Esophagus squamous epithelium (tissue), 4 donors: ENCODE measurements at regions not wholly inside any gene's neighbourhood (a gene's known extent, or its start where the extent isn't known, plus 50 kb on each side); places are given as distances from the start of the nearest gene placed in this dataset.

Experiments used
- CTCF ChIP-seq, 6 experiments: fragments of 450-650 bp in 4 of 6; fragments of 200-600 bp in 2 of 6; sonication (generic) in 2 of 6; IDR thresholded peaks; one replicate each; pipeline ENCODE4 v1.5.1; 2016 to 2019; ENCODE audit warnings: antibody characterized with exemption in 6 of 6, mild to moderate bottlenecking in 4 of 6, moderate library complexity in 4 of 6
- POLR2A ChIP-seq, 4 donors: fragments of 450-650 bp; IDR thresholded peaks; one replicate each; pipeline ENCODE4 v1.6.1; 2017; ENCODE audit warnings: antibody characterized with exemption in 4 of 4, mild to moderate bottlenecking in 4 of 4, moderate library complexity in 3 of 4

GRCh38 chr14:104288272-104288671 is 149.9 kb downstream of the KIF26A start:
- TF ChIP-seq CTCF (IDR thresholded peaks at IDR 0.05) = no peak
- no peak for TF ChIP-seq POLR2A (IDR thresholded peaks at IDR 0.05)
